Renal cortex interstitium (tissue), 11 donors: ENCODE measurements at regions not wholly inside any gene's neighbourhood (a gene's known extent, or its start where the extent isn't known, plus 50 kb on each side); places are given as distances from the start of the nearest gene placed in this dataset.
"Not testable (repeated sequence)": the region's sequence is repeated elsewhere in the genome, so short reads cannot be mapped to it uniquely, and the experiment has no call there.

ENCODE experiments used
- DNase-seq, 11 donors: peaks; one replicate each; pipeline ENCODE4 v3.0.0-alpha.2; 2013; ENCODE audit warnings: low read depth in 9 of 11, low spot score in 4 of 11; ENCODE audit errors: extremely low read depth in 1 of 11

GRCh38 chr16:51524070-51524469, 373.0 kb upstream of the SALL1 start:
- no peak for DNase-seq

- no peak for DNase-seq
Observed at GRCh38 chr16:51523400-51523799, 372.3 kb upstream of the SALL1 start.

GRCh38 chr16:51522902-51523301, 371.8 kb upstream of the SALL1 start:
- no peak for DNase-seq

GRCh38 chr16:51516960-51517359, 365.9 kb upstream of the SALL1 start:
- DNase-seq: not testable (repeated sequence)

GRCh38 chr16:51510416-51510815, 359.3 kb upstream of the SALL1 start:
- DNase-seq: no peak

- DNase-seq: no peak
Observed at GRCh38 chr16:51509336-51509735, 358.3 kb upstream of the SALL1 start.

GRCh38 chr16:51508490-51509212, 357.6 kb upstream of the SALL1 start:
- DNase-seq: no peak

GRCh38 chr16:51507286-51507685, 356.2 kb upstream of the SALL1 start:
- no peak for DNase-seq

GRCh38 chr16:51500306-51500705, 349.2 kb upstream of the SALL1 start:
- DNase-seq: no peak

GRCh38 chr16:51497541-51498211, 346.6 kb upstream of the SALL1 start:
- DNase-seq: no peak

- peak in 2 of 11 donors; percentile 8 to 15 for DNase-seq
Observed at GRCh38 chr16:51490866-51491265, 339.8 kb upstream of the SALL1 start.

- DNase-seq: no peak
Observed at GRCh38 chr16:51487880-51488279, 336.8 kb upstream of the SALL1 start.

GRCh38 chr16:51474414-51475091, 323.5 kb upstream of the SALL1 start:
- DNase-seq: no peak

GRCh38 chr16:51473091-51473490, 322.0 kb upstream of the SALL1 start:
- no peak for DNase-seq

- no peak for DNase-seq
Observed at GRCh38 chr16:51470492-51470891, 319.4 kb upstream of the SALL1 start.

- DNase-seq: no peak
Observed at GRCh38 chr16:51464996-51465395, 313.9 kb upstream of the SALL1 start.

- DNase-seq: no peak
Observed at GRCh38 chr16:51461255-51461654, 310.2 kb upstream of the SALL1 start.

- DNase-seq: no peak
Observed at GRCh38 chr16:51458356-51459140, 307.5 kb upstream of the SALL1 start.

GRCh38 chr16:51457775-51458174, 306.7 kb upstream of the SALL1 start:
- no peak for DNase-seq

- no peak for DNase-seq
Observed at GRCh38 chr16:51455398-51455797, 304.3 kb upstream of the SALL1 start.
